Activated CD4-positive, alpha-beta T cell treated with anti-CD3 and anti-CD28 coated beads, Interleukin-10, Interleukin-2, amounts not matched to agents 100 ng/mL and 50 ng/mL, durations not matched to agents 16 hours and 8 hours (primary cell): ENCODE measurements at regions not wholly inside any gene's neighbourhood (a gene's known extent, or its start where the extent isn't known, plus 50 kb on each side); places are given as distances from the start of the nearest gene placed in this dataset.

Experiments
- DNase-seq: peaks from one replicate; pipeline ENCODE4 v3.0.0-alpha.2; 2020

- no peak for DNase-seq
These were observed 225.2 kb upstream of the PABPC4L start for GRCh38 chr4:134426821-134427220.

DNA sequence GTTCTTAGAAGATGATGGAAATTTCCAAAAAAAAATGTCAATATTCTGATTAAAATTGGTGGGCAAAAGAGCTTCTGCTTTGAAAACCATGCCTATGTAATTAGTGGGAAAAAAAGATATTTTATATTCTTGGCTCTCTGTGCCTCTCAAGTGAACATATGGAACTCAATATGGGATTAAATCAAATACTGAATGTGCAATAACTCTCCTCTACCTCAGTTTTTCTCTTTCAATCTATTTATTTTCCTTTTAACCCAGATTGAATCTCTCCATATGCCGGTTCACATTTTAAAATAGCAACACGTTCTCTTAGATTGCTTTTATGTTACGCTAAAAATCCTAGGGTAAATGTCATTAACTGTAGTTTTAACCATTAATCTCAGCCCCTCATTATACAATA lies 224.2 kb upstream of the PABPC4L start:
- no peak for DNase-seq

- DNase-seq, result no peak
These were observed 221.2 kb upstream of the PABPC4L start for GRCh38 chr4:134422776-134423175.

DNA sequence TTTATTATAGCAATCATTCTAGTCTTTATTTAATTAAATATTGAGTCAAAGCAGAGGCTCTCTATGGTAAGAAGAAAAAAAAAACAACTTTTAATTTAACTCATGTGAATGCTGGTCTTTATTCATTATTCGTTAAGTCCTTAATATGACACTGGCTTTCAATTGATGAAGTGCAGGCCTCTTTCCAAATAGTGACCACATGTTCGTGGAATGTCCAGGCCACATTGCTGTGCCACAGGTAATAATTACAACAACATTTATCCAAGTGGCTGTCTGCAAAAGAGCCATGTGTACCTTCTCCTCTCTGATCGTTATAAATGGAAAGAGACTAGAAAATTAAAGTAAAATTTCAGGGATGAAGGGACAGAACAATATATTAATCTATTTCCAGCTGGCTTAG lies 220.1 kb upstream of the PABPC4L start:
- DNase-seq, result no peak

- no peak for DNase-seq
These were observed 207.3 kb upstream of the PABPC4L start for GRCh38 chr4:134408897-134409296.

DNA sequence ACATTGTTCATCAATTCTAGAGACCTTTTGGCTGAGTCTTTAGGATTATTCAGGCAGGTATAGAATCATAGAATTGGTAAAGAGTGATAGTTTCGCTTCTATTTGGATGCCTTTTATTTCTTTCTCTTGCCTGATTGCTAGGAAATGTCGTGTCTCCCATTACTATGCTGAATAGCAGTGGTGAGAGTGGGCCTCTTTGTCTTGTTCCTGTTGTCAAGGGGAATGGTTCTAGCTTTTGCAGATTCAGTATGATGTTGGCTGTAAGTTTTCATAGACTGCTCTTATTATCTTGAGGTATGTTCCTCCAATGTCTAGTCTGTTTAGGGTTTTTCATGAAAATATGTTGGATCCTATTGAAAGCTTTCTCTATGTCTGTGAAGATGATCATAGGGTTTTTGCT lies 200.2 kb upstream of the PABPC4L start:
- DNase-seq, result no peak

- no peak for DNase-seq
These were observed 192.0 kb upstream of the PABPC4L start for GRCh38 chr4:134393592-134393991.

DNA sequence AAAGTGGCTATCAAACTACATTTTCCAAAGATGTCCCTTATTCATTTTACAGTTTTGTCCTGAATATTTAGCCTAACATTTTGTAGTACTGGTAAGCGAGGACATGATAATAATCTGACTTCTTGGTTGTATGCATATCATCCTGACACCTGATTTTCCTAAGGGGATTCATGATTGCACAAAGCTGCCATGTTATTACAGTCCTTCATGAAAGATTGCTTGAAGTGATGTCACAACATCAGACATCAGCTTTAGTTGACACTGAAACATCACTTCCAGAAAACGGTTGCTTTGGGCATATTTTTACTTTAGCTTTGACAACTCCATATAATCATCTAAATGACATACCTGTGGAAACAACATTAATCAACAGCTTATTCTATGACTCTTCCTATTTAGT lies 188.7 kb upstream of the PABPC4L start:
- DNase-seq, result no peak

- DNase-seq, result no peak
These were observed 186.8 kb upstream of the PABPC4L start for GRCh38 chr4:134388351-134388750.

- no peak for DNase-seq
These were observed 181.1 kb upstream of the PABPC4L start for GRCh38 chr4:134382478-134383227.

DNA sequence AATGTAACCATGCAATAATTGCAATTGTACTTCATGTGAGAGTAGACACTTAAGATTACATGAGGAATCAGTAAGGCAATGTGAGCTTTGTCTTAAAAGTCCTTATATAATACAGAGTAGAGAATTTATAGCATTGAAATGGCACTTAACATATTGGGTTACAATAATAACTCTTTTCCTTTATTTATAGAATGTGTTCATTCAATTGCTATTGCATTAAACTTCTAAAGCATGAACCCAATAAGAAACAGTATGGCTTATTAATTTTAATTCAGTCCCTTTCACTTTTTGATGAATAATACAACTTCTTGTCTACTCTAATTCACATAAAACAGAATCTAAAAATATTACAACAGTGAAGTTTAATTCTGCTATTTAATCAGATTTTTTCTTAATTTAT lies 174.2 kb upstream of the PABPC4L start:
- DNase-seq, result no peak

GRCh38 chr4:134365852-134366251 lies 164.3 kb upstream of the PABPC4L start:
- DNase-seq, result no peak

DNA sequence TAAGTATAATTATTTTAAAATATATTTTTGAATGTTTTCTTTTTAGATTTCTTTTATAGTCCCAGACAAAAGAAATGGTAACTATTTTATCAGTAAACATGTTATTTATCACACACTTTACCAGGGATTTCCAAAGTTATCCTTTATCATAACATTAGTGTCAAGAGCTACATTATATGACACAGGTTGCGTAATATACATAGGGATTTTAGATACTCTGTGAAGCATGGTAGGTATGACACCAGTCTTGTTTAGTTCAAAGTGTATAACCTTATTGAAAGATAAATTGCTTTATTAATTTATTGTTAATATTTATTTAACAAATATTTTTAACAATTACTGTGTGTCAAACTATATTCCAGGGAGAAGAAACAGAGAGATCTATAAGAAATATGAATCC lies 163.3 kb upstream of the PABPC4L start:
- no peak for DNase-seq

GRCh38 chr4:134345244-134345643 lies 143.7 kb upstream of the PABPC4L start:
- no peak for DNase-seq

DNA sequence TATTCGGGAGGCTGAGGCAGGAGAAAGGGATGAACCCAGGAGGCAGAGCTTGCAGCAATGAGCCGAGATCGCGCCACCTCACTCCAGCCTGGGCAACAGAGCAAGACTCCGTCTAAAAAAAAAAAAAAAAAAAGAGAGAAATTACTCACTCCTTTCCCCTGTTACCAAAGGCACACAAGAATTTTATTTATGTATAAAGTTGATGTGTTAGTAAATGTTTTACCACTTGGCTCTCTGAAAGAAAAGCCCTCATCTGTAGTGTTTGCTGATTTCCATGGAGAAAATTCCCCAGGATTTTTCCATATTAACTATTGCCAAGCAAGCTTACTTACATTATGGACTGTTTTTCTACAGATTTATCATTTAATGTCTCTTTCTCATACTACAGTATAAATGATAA lies 142.1 kb upstream of the PABPC4L start:
- DNase-seq, result no peak

DNA sequence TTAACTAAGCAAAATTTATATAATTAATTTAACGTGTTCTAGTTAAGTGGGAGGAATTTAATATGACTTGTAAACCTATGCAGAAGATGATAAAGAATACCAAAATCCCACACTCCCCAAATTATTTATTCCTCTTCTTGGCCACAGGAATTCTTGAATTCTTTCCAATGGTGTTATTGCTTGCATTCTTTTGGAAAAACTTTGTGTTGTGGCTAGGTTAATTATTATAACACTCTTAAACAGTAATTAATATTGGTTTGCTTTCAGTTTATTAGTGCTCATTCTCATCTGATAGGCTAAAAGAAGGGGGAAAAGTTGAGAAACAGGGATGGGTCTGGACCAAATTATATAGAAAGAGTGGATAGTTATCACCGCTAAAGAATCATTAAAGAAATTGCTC lies 141.5 kb upstream of the PABPC4L start:
- no peak for DNase-seq

DNA sequence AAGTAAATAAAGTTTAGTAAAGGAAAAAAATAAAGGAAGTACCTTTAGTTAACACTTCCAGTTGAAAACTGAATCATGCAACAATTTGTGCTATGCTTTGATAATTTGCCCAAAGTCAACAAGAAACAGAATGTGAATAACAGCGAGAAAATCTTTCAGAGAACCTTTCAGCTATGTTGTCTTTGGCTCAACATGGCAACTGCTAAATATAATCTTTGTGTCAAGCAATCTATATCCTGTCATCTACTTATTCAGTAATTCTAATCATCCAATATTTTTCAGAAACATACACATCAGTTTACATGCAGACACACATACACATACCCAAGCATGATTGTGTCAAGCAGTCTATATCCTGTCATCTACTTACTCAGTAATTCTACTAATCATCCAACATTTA lies 136.0 kb upstream of the PABPC4L start:
- no peak for DNase-seq

- no peak for DNase-seq
These were observed 127.2 kb upstream of the PABPC4L start for GRCh38 chr4:134328741-134329140.

- DNase-seq, result no peak
These were observed 125.9 kb upstream of the PABPC4L start for GRCh38 chr4:134327274-134328122.

DNA sequence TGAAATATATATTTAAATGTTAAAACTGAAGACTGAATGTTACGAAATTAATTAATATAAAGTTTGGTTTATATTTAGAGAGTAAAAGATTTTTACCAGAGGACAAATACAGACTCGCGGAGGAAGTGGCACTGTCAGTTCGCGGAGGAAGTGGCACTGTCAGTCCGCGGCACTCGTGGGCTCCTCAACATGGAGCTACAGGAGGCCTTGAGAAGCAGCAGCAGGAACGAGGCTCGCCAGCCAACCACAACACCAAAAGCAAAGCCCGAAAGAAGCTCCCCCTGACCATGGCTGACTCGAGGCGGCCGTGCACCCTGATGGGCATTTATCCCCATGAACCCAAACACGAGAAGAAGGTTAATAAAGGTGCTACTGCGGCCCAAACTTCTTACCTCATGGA lies 125.3 kb upstream of the PABPC4L start:
- DNase-seq, result no peak

DNA sequence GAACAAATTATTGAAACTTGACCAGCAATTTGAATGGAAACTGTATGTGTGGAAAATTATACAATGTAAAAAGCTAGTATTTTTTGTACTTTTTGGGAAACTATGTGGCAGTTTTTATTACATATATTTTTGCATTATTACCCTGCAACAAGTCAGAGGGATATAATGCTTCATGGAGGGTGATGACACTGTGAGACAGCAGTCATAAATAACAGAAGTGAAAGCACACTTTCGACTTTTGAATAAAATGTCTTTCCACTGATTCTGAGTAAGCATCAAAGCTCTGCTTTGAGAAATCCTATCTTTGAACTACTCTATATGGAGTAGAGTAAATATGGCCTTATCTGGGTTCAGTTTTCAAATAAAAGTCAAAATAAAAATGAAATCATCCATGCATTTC lies 122.6 kb upstream of the PABPC4L start:
- DNase-seq, result no peak

DNA sequence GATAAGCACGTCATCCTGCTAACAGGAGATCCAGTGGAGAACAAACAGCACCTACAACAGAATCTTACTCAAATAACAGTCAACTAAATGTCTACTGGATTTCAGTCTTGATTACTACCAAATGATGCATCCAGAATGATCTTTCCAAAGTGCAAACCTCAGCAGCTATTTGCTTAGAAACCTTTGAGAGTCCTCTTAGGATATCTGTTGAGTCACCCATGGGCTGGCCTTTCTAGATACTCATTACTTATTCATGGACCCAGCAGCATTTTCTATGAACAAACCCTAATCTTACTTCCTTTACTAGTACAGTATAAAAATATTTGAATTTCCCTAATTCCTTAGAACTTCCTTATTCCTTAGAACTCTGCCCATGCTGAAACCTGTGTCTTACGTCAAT lies 118.5 kb upstream of the PABPC4L start:
- no peak for DNase-seq

DNA sequence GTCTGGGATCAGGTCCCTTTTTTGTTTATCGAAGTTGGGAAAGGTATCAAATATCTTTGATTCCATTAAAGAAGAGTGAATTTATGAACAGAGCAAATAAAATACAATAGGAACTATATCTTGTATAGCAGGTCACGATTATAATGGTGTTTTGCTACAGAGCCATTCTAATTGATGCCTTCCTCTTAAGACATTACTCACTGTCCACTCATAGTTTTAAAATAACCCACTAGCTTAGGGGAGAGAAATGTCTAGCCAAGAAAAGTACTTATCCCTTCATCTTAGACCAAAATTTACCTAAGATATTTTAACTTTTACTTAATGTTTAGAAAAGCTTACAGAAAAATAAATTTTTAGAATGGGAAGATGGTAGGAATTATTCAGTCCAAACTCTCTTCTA lies 112.0 kb upstream of the PABPC4L start:
- DNase-seq, result no peak

DNA sequence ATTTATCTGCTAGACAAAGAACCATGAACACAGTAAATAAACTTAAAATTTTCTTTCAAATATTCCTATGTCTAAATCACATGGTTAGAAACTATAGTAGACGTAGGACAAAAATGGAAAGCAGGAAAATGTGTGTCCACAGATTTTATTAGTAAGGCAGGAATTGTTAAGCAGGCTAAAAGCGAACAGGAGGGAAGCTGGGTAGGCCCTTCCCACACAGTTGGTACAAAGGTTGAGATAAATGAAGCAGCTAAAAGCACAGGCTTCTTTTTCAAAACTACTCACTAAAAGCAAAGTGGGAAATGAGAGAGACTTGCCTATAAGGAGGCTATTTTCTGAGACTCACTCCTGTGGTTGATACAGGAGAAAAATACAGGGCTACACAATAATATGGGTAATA lies 108.1 kb upstream of the PABPC4L start:
- no peak for DNase-seq

GRCh38 chr4:134308910-134309309 lies 107.3 kb upstream of the PABPC4L start:
- DNase-seq, result no peak
